ENCODE measurements at regions not wholly inside any gene's neighbourhood (a gene's known extent, or its start where the extent isn't known, plus 50 kb on each side); places are given as distances from the start of the nearest gene placed in this dataset.

DNA sequence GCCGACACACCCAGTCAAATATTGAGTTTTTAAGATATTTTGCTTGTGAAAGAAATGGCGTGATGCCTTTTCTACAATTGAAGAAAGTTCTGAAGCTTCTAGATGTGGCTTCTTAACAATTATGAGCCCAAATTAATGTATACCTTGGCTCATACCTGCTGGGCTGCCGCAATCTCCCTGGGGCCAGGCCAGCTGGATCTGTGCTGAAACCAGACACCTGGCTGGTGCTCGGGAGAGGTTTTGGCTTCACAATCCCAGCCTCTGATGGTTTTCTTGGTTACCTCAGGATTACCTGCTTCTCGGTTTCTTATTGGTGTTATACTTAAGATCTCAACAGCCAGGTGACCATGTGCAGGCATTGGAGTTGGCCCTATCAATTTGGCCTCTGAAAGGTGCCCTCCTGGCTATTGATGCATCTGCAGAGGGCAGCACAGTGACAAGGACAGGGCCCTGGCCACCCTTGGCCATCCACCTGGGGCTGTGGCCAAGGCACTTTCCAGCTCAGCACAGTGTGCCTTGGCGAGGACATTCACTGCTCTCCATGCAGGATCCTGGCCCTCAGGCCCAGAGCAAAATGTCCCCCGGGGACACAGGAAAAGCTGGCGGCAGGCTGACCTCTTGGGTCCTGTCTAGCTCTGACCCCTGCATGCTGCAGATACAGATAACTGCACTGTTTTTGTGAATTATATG is 305.0 kb downstream of the ZNF536 start:
- no peaks in the 10 kb centered on the region for H3K9me3 Mint-ChIP-seq
- DNase-seq: no peak
- TF ChIP-seq, protein P1, sequence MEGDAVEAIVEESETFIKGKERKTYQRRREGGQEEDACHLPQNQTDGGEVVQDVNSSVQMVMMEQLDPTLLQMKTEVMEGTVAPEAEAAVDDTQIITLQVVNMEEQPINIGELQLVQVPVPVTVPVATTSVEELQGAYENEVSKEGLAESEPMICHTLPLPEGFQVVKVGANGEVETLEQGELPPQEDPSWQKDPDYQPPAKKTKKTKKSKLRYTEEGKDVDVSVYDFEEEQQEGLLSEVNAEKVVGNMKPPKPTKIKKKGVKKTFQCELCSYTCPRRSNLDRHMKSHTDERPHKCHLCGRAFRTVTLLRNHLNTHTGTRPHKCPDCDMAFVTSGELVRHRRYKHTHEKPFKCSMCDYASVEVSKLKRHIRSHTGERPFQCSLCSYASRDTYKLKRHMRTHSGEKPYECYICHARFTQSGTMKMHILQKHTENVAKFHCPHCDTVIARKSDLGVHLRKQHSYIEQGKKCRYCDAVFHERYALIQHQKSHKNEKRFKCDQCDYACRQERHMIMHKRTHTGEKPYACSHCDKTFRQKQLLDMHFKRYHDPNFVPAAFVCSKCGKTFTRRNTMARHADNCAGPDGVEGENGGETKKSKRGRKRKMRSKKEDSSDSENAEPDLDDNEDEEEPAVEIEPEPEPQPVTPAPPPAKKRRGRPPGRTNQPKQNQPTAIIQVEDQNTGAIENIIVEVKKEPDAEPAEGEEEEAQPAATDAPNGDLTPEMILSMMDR (IDR thresholded peaks at IDR 0.05): no peak
- H3K27ac Mint-ChIP-seq: no peak overlapping the region
- H3K36me3 Mint-ChIP-seq (ENCODE audit: low read depth): no peaks in the 10 kb centered on the region
- H3K27me3 Mint-ChIP-seq (ENCODE audit: low read depth, poor library complexity): peaks cover 24% of the 10 kb centered on the region
- no peak overlapping the region for H3K4me3 Mint-ChIP-seq
- H3K4me1 Mint-ChIP-seq: no peaks in the 10 kb centered on the region

DNA sequence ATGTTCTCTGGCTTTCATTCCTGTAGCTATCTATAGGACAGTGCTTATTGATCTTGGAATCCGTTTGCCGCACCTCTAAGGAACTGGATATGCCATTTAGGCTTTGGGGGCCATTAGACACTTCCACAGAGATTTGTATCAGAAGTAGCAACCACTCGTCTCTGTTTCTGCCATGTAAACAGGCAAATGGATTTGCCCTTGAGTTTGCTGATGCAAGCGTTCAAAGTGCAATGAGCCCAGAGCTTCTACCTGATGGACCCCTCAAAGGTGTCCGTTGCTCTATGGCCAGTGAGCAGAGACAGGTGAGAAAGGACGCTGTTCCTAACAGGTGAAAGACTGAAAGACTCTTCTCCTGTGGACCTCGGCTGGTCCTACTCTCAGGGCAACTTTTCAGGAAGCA is 302.9 kb downstream of the ZNF536 start:
- Mint-ChIP-seq H3K4me1 (no peaks in the 10 kb centered on the region), H3K4me3 (no peak overlapping the region), H3K36me3 (ENCODE audit: low read depth) (no peaks in the 10 kb centered on the region), H3K9me3 (no peaks in the 10 kb centered on the region), H3K27ac (no peak overlapping the region), H3K27me3 (ENCODE audit: low read depth, poor library complexity) (peaks cover 22% of the 10 kb centered on the region)
- no peak for DNase-seq
- TF ChIP-seq, protein P1 (IDR thresholded peaks at IDR 0.05): no peak

DNA sequence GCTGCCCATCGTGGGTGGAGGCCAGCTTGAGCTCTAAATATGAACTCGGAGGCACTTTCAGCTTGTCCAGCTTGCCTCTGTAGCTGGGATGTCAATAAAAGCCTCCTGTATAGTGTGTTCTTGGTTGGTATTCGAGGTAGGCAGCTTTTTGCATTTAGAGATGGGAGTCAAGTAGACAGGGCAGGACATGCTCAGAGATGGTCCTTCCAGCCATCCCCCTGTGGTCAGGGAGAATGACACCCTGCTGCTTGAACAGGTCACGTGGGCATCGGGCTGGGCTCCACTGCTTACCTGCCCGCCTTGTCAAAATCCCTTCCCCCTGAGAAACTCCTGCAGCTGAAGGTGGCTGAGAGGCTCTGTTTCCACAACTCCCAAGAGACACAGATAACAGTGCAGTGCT is 302.5 kb downstream of the ZNF536 start:
- H3K27ac Mint-ChIP-seq: no peak overlapping the region
- H3K27me3 Mint-ChIP-seq (ENCODE audit: low read depth, poor library complexity): peaks cover 22% of the 10 kb centered on the region
- no peaks in the 10 kb centered on the region for H3K9me3 Mint-ChIP-seq
- H3K36me3 Mint-ChIP-seq (ENCODE audit: low read depth): no peaks in the 10 kb centered on the region
- no peak overlapping the region for H3K4me3 Mint-ChIP-seq
- peaks cover 1% of the 10 kb centered on the region for H3K4me1 Mint-ChIP-seq
- DNase-seq: no peak
- TF ChIP-seq, protein P1 (IDR thresholded peaks at IDR 0.05): no peak

DNA sequence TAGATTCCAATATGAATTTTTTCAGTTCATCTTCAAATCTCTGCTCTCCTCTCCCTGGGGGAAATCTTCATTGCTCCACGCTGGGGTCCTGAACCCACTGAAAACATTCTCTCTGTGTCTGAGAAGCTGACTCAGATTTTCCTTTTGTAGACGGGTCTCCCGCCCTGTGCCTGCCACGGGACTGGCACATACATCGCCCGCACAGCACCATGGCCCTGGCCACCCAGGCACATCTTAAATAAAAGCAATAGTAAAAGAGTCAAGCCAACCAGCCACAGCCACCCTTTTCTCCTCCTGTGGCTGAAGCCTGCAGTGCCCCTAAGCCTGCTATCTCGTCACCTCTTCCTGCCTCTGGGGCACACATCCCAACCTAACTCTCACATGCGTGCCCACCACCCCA is 301.2 kb downstream of the ZNF536 start:
- Mint-ChIP-seq H3K27me3 (ENCODE audit: low read depth, poor library complexity) (peaks cover 31% of the 10 kb centered on the region), H3K4me1 (peaks cover 14% of the 10 kb centered on the region), H3K9me3 (no peaks in the 10 kb centered on the region), H3K4me3 (no peak overlapping the region), H3K27ac (no peak overlapping the region), H3K36me3 (ENCODE audit: low read depth) (no peaks in the 10 kb centered on the region)
- DNase-seq: no peak
- TF ChIP-seq, protein P1 (IDR thresholded peaks at IDR 0.05): no peak

DNA sequence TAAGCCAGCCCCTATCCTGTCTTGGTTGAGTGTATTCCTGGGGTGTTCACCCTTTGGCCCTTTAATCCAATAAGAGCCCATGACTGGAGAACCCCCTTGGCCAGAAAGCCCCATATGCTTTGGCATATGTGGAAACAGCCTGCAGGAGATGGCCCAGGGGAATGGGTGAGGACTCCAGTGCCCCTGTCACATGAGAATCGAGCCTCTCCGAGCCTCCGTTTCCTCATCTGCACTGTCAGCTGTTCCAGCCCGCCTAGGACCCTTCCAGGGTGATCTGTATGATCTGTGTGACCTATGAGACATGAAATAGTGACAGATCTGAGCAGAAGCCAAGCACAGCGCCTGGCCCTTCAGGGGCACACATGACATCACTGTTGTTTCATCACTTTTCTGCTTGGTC is 300.7 kb downstream of the ZNF536 start:
- TF ChIP-seq, protein P1 (IDR thresholded peaks at IDR 0.05): no peak
- Mint-ChIP-seq H3K36me3 (ENCODE audit: low read depth) (no peaks in the 10 kb centered on the region), H3K9me3 (no peaks in the 10 kb centered on the region), H3K4me3 (no peak overlapping the region), H3K4me1 (peaks cover 15% of the 10 kb centered on the region), H3K27me3 (ENCODE audit: low read depth, poor library complexity) (peaks cover 31% of the 10 kb centered on the region), H3K27ac (no peak overlapping the region)
- no peak for DNase-seq

DNA sequence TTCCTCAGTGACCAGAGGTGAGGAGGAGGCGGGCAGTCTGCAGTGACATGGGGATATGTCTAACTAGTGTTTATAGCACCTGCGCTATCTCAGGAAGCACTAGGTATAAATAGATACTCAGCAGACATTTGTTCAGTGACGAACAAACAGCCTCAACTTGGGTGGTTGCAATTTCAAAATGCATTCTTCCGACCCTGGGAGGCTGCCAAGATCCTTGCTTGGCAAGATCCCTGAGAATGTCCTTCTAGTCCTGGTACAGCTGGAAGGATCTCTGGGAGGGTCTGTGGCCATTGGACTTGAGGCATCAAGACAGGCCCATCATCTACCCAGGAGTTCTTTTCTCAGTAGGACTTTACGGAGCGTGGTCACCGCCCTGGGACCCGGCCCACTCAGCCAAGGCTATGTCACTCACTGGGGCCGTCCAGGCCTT is 299.5 kb downstream of the ZNF536 start:
- Mint-ChIP-seq H3K9me3 (no peaks in the 10 kb centered on the region), H3K27ac (no peak overlapping the region), H3K27me3 (ENCODE audit: low read depth, poor library complexity) (peaks cover 31% of the 10 kb centered on the region), H3K4me3 (no peak overlapping the region), H3K36me3 (ENCODE audit: low read depth) (no peaks in the 10 kb centered on the region), H3K4me1 (peaks cover 15% of the 10 kb centered on the region)
- TF ChIP-seq, protein P1 (IDR thresholded peaks at IDR 0.05): no peak
- no peak for DNase-seq

Data from nephron progenitor cell (in vitro differentiated cells).